OCI-LY7 (cell line): ENCODE measurements at regions not wholly inside any gene's neighbourhood (a gene's known extent, or its start where the extent isn't known, plus 50 kb on each side); places are given as distances from the start of the nearest gene placed in this dataset.

ENCODE experiments used
- BruUV-seq: library from RNA; stranded (reverse); fragments of 400-500 nt; replicated peaks from 2 replicates; lab custom pipeline; 2021; lab: Mats Ljungman, UMichigan
- CTCF ChIA-PET: fragments of 300-600 bp; sonication (Branson Sonifier 250); formaldehyde crosslinking; loops from one replicate; lab custom pipeline; 2022; ENCODE audit warnings: antibody characterized with exemption; ENCODE audit not compliant: unreplicated experiment; lab: Charles Lee
- POLR2A ChIA-PET: fragments of 300-600 bp; sonication (Branson Sonifier 250); formaldehyde crosslinking; loops from one replicate; lab custom pipeline; 2022; ENCODE audit warnings: antibody characterized with exemption; lab: Charles Lee
- DNase-seq: peaks from one replicate; pipeline ENCODE4 v3.0.0-alpha.2; 2015; ENCODE audit warnings: low spot score
- H2AFZ ChIP-seq: fragments of 200-600 bp; sonication (generic), shearing (Covaris generic); 2 replicates; pipeline ENCODE4 v1.6.1; 2014; ENCODE audit warnings: mild to moderate bottlenecking, antibody characterized with exemption, low read length, moderate library complexity
- H3K27ac ChIP-seq: fragments of 200-600 bp; sonication (generic); 2 replicates; pipeline ENCODE4 v1.5.1; 2014; ENCODE audit warnings: mixed run types, low read depth, mild to moderate bottlenecking, moderate library complexity, low read length, inconsistent platforms; ENCODE audit not compliant: poor library complexity, severe bottlenecking
- H3K36me3 ChIP-seq: fragments of 200-600 bp; sonication (generic); 2 replicates; pipeline ENCODE4 v1.6.1; 2014; ENCODE audit warnings: mild to moderate bottlenecking, antibody characterized with exemption, low read length, moderate library complexity, mixed read lengths; ENCODE audit not compliant: insufficient read depth
- H3K4me1 ChIP-seq: fragments of 200-600 bp; sonication (generic); 2 replicates; pipeline ENCODE4 v1.5.1; 2014; ENCODE audit warnings: mild to moderate bottlenecking, low read length; ENCODE audit not compliant: insufficient read depth, poor library complexity, severe bottlenecking
- H3K4me2 ChIP-seq: fragments of 200-600 bp; sonication (generic); 2 replicates; pipeline ENCODE4 v1.6.1; 2014; ENCODE audit warnings: mild to moderate bottlenecking, low read length
- H3K4me3 ChIP-seq: fragments of 200-600 bp; sonication (generic); 2 replicates; pipeline ENCODE4 v1.5.1; 2014; ENCODE audit warnings: mild to moderate bottlenecking, low read depth, low read length; ENCODE audit not compliant: poor library complexity, severe bottlenecking
- H3K79me2 ChIP-seq: fragments of 200-600 bp; sonication (generic); 2 replicates; pipeline ENCODE4 v1.6.1; 2016; ENCODE audit warnings: low read depth, mild to moderate bottlenecking, low read length, moderate library complexity, mixed read lengths; ENCODE audit not compliant: insufficient read depth
- H3K9me2 ChIP-seq: fragments of 200-600 bp; sonication (generic); 2 replicates; pipeline ENCODE4 v1.6.1; 2016; ENCODE audit warnings: mild to moderate bottlenecking, low read length, mixed read lengths; ENCODE audit not compliant: insufficient read depth
- H3K9me3 ChIP-seq: fragments of 200-600 bp; sonication (generic); 2 replicates; pipeline ENCODE4 v1.6.1; 2014; ENCODE audit warnings: mild to moderate bottlenecking, mixed run types, low read length, mixed read lengths
- H4K20me1 ChIP-seq: fragments of 200-600 bp; sonication (generic); 2 replicates; pipeline ENCODE4 v1.6.1; 2014; ENCODE audit warnings: mild to moderate bottlenecking, antibody characterized with exemption, low read length, moderate library complexity, mixed read lengths; ENCODE audit not compliant: insufficient read depth
- EZH2phosphoT487 ChIP-seq: fragments of 200-600 bp; sonication (generic); IDR thresholded peaks from 2 replicates; pipeline ENCODE4 v1.6.1; 2018; ENCODE audit warnings: low read depth, borderline replicate concordance, mild to moderate bottlenecking, mixed run types, antibody characterized with exemption, low read length, moderate library complexity, mixed read lengths
- intact Hi-C: fragments of 100-400 bp; cut with micrococcal nuclease; formaldehyde crosslinking; loops from one replicate; pipeline ENCODE4 v1.10.0; 2022; ENCODE audit not compliant: unreplicated experiment
- TF ChIP-seq, protein P1 (sequence below): fragments of 200-600 bp; sonication (generic); conservative IDR thresholded peaks from 2 replicates; pipeline ENCODE4 v1.5.1; 2014; ENCODE audit warnings: mild to moderate bottlenecking, antibody characterized with exemption, low read length, moderate library complexity, mixed read lengths

DNA sequence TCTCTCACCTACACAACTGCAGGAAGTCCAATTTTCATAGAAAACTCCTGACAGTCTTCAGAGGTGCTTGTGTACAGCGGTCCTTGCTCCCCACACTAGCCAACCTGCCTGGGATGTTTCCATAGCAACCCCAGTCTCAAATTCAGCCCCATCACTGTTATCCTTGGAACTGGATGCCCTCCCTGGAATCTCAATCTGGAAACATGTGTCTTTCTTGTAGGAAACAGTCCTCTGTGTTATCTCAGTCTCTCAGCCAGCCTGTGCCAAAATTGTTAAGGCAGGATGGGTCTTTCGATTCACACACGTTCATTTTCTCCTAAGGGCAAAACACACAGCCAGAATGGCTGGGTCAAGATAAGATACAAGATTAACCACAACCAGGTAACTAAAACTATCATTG, 295.5 kb upstream of the RND3 start:
- no peaks in the 10 kb centered on the region for H3K36me3 ChIP-seq
- H3K79me2 ChIP-seq, result no peaks in the 10 kb centered on the region
- DNase-seq, result no peak
- H3K9me2 ChIP-seq, result no peaks in the 10 kb centered on the region
- no peak overlapping the region for H3K4me2 ChIP-seq
- H2AFZ ChIP-seq, result no peak overlapping the region
- H3K27ac ChIP-seq, result no peak overlapping the region
- TF ChIP-seq, protein P1, sequence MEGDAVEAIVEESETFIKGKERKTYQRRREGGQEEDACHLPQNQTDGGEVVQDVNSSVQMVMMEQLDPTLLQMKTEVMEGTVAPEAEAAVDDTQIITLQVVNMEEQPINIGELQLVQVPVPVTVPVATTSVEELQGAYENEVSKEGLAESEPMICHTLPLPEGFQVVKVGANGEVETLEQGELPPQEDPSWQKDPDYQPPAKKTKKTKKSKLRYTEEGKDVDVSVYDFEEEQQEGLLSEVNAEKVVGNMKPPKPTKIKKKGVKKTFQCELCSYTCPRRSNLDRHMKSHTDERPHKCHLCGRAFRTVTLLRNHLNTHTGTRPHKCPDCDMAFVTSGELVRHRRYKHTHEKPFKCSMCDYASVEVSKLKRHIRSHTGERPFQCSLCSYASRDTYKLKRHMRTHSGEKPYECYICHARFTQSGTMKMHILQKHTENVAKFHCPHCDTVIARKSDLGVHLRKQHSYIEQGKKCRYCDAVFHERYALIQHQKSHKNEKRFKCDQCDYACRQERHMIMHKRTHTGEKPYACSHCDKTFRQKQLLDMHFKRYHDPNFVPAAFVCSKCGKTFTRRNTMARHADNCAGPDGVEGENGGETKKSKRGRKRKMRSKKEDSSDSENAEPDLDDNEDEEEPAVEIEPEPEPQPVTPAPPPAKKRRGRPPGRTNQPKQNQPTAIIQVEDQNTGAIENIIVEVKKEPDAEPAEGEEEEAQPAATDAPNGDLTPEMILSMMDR, result no peak
- no peak for TF ChIP-seq EZH2phosphoT487
- no peaks in the 10 kb centered on the region for H3K4me1 ChIP-seq
- intact Hi-C loops, result no loop called here
- no TSS peak for BruUV-seq
- H4K20me1 ChIP-seq, result no peaks in the 10 kb centered on the region
- H3K9me3 ChIP-seq, result no peaks in the 10 kb centered on the region
- ChIA-PET CTCF (no interaction called here), POLR2A (no interaction called here)
- no peak overlapping the region for H3K4me3 ChIP-seq

DNA sequence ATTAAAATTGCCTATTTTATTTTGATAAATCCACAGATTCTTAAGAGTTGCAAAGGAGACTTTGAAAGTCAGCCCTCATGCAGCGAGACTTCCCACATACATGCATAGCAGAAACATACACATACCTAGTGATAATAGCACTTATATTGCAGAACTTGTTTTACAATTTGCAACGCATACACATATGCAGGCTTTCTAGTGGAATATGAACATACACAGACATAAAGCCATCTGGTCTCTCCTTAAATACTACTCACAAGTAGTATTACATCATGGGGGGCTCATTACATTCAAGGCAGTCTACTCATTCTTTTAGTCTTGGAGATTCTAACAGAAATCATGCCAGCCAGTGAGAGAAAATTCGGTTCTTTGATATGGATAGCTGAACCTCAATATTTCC, 295.1 kb upstream of the RND3 start:
- Histone ChIP-seq H3K4me1 (no peaks in the 10 kb centered on the region), H3K36me3 (no peaks in the 10 kb centered on the region), H3K9me3 (no peaks in the 10 kb centered on the region), H3K79me2 (no peaks in the 10 kb centered on the region), H2AFZ (no peak overlapping the region), H3K4me3 (no peak overlapping the region), H3K9me2 (no peaks in the 10 kb centered on the region), H3K27ac (no peak overlapping the region), H4K20me1 (no peaks in the 10 kb centered on the region), H3K4me2 (no peak overlapping the region)
- POLR2A ChIA-PET, result no interaction called here
- no peak for TF ChIP-seq EZH2phosphoT487
- TF ChIP-seq, protein P1, result no peak
- no TSS peak for BruUV-seq
- CTCF ChIA-PET, result no interaction called here
- DNase-seq, result no peak
- intact Hi-C loops, result no loop called here

DNA sequence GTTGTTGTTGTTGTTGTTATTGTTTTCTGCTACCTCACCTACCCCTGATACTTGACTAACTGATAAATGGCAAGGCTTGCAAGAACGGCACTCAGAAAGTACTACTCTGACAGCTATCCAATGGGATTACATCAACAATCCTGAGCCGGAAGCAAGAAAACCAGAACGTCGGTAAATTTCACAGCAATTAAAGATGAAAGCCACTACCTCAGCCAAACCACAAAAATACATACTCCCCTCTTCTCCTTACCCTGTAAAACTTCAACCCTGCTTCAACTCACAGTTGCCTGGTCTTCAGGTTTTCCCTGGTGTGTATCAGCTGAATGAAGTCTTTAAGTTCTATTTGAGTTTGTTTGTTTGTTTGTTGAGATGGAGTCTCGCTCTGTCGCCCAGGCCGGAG, 293.7 kb upstream of the RND3 start:
- Histone ChIP-seq H3K4me3 (no peak overlapping the region), H3K4me1 (no peaks in the 10 kb centered on the region), H4K20me1 (no peaks in the 10 kb centered on the region), H3K36me3 (no peaks in the 10 kb centered on the region), H3K27ac (no peak overlapping the region), H3K4me2 (no peak overlapping the region), H3K79me2 (no peaks in the 10 kb centered on the region), H3K9me2 (no peaks in the 10 kb centered on the region), H3K9me3 (no peaks in the 10 kb centered on the region), H2AFZ (no peak overlapping the region)
- ChIA-PET CTCF (no interaction called here), POLR2A (no interaction called here)
- intact Hi-C loops, result no loop called here
- BruUV-seq, result no TSS peak
- DNase-seq, result no peak
- no peak for TF ChIP-seq EZH2phosphoT487
- TF ChIP-seq, protein P1, result no peak
